ENCODE measurements at regions not wholly inside any gene's neighbourhood (a gene's known extent, or its start where the extent isn't known, plus 50 kb on each side); places are given as distances from the start of the nearest gene placed in this dataset.
"Not testable (repeated sequence)": the region's sequence is repeated elsewhere in the genome, so short reads cannot be mapped to it uniquely, and the experiment has no call there.

DNA sequence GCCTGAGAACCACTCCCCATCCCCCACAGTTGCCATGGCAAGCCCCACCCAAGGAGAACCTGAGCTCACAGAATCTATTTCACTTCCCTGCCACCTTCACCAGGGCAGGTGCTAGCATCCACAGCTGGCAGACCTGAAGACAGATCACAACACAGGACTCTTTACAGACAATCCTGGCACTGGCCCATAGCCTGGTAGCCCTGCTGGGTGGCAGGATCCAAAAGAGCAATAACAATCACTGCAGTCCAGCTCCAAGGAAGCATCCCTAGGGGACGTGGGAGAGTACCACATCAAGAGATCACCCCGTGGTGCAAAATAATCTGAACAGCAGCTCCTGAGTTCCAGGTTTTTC lies 463.2 kb upstream of the PIK3R1 start:
- TF ChIP-seq, protein P1, sequence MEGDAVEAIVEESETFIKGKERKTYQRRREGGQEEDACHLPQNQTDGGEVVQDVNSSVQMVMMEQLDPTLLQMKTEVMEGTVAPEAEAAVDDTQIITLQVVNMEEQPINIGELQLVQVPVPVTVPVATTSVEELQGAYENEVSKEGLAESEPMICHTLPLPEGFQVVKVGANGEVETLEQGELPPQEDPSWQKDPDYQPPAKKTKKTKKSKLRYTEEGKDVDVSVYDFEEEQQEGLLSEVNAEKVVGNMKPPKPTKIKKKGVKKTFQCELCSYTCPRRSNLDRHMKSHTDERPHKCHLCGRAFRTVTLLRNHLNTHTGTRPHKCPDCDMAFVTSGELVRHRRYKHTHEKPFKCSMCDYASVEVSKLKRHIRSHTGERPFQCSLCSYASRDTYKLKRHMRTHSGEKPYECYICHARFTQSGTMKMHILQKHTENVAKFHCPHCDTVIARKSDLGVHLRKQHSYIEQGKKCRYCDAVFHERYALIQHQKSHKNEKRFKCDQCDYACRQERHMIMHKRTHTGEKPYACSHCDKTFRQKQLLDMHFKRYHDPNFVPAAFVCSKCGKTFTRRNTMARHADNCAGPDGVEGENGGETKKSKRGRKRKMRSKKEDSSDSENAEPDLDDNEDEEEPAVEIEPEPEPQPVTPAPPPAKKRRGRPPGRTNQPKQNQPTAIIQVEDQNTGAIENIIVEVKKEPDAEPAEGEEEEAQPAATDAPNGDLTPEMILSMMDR (conservative IDR thresholded peaks at IDR 0.05; ENCODE audit: low read depth, low read length) = no peak
- no peak for DNase-seq (ENCODE audit: low read depth)

DNA sequence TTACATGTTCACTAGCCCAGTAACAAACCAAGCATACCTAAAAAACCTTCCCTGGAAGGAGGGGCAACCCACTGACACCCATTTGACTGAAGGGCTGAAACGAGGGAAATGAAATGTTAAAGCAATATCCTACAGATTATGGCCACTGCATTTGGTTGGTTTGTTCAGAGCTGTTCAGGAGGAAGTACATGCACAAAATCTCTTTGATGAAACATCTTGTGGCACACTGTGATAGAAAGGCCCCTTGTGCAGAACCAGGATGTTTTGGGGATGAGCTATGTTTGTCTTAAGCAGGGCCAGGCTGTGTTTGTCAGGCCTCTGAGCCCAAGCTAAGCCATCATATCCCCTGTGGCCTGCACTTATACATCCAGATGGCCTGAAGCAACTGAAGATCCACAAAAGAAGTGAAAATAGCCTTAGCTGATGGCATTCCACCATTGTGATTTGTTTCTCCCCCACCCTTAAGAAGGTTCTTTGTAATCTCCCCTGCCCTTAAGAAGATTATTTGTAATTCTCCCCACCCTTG lies 467.3 kb upstream of the PIK3R1 start:
- TF ChIP-seq, protein P1 (conservative IDR thresholded peaks at IDR 0.05; ENCODE audit: low read depth, low read length) = no peak
- DNase-seq (ENCODE audit: low read depth) = no peak
- no peak overlapping the region for H3K4me3 ChIP-seq (ENCODE audit: low read depth, low read length)

More for the DNA sequence above, 463.2 kb upstream of the PIK3R1 start:
- no peak overlapping the region for H3K4me3 ChIP-seq (ENCODE audit: low read depth, low read length)

DNA sequence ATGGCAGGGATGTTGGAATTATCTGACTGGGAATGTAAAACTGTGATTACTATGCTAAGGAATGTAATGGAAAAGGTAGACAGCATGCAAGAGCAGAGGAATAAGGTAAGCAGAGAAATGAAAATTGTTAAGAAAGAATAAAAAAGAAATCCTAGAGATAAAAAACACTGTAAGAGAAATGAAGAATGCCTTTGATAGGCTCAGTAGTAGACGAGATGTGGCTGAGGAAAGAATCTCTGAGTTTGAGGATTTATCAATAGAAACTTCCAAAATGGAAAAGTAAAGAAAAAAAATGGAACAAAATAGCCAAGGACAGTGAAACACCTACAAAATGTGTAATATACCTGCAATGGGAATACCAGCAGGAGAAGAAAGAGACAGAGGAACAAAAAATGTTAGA lies 468.5 kb upstream of the PIK3R1 start:
- no peak for DNase-seq (ENCODE audit: low read depth)
- TF ChIP-seq, protein P1 (conservative IDR thresholded peaks at IDR 0.05; ENCODE audit: low read depth, low read length) = no peak
- H3K4me3 ChIP-seq (ENCODE audit: low read depth, low read length) = no peak overlapping the region

- DNase-seq (ENCODE audit: low read depth); H3K4me3 ChIP-seq (ENCODE audit: low read depth, low read length): not testable (repeated sequence)
Measured at GRCh38 chr5:67746608-67747007, 468.9 kb upstream of the PIK3R1 start.

DNA sequence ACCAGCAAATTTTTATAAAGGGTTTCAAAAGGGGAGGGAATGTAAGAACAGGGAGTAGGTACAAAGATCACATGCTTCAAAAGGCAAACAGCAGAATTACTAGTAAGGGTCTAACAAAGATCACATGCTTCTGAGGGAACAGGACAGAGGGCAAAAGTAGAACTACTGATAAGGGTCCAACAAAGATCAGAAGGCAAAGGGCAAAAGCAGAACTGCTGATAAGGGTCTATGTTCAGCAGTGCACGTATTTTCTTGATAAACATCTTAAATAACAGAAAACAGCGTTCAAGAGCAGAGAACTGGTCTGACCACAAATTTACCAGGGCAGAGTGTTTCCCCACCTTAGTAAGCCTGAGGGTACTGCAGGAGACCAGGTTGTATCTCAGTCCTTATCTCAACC lies 469.5 kb upstream of the PIK3R1 start:
- no peak for DNase-seq (ENCODE audit: low read depth)
- no peak overlapping the region for H3K4me3 ChIP-seq (ENCODE audit: low read depth, low read length)
- TF ChIP-seq, protein P1 (conservative IDR thresholded peaks at IDR 0.05; ENCODE audit: low read depth, low read length) = no peak

GRCh38 chr5:67732921-67733320 lies 482.6 kb upstream of the PIK3R1 start:
- TF ChIP-seq, protein P1 (conservative IDR thresholded peaks at IDR 0.05; ENCODE audit: low read depth, low read length) = no peak
- DNase-seq (ENCODE audit: low read depth) = no peak
- H3K4me3 ChIP-seq (ENCODE audit: low read depth, low read length) = no peak overlapping the region

DNA sequence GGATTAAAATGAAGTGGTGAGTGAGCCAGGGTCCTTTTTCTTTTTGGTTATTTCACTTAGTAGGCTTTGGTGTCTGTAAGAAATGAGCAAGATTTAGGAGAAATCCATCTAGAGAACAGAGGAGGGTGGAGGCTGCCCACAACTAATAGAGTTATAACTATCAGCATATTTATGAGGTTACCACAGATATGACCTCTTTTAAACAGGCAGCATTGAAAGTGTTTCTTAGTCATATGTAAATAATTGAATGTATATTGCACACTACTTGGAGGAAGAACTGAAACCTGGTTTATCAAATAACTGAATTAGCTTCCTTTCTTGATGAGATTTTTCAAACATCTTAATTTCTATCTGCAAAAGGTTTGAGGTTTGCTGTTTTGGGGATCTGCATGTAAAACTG lies 483.1 kb upstream of the PIK3R1 start:
- TF ChIP-seq, protein P1 (conservative IDR thresholded peaks at IDR 0.05; ENCODE audit: low read depth, low read length) = no peak
- DNase-seq (ENCODE audit: low read depth) = no peak
- no peak overlapping the region for H3K4me3 ChIP-seq (ENCODE audit: low read depth, low read length)

- TF ChIP-seq, protein P1 (conservative IDR thresholded peaks at IDR 0.05; ENCODE audit: low read depth, low read length) = no peak
- H3K4me3 ChIP-seq (ENCODE audit: low read depth, low read length) = no peak overlapping the region
Measured at GRCh38 chr5:67731886-67732285, 483.7 kb upstream of the PIK3R1 start.

More at GRCh38 chr5:67731886-67732285, 483.7 kb upstream of the PIK3R1 start:
- DNase-seq (ENCODE audit: low read depth) = no peak
